ENCODE measurements at regions not wholly inside any gene's neighbourhood (a gene's known extent, or its start where the extent isn't known, plus 50 kb on each side); places are given as distances from the start of the nearest gene placed in this dataset.

DNA sequence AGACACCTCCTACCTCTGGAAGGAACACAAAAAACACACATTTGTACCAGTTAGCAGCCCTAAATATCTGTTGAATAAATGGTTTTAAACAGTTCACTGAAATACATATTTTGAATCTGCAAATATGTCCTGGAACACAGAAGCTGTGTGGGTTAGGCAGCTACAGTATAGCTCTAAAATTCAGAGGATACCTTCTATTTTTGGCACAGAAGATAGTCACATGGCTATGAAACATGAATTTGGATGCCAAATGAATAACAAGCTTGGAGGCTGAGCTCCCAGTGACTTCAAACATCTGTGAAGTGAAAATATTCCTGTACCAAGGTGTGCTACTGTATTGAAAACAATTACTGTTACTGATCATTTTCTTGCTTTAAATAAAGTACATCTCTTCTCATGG, 391.5 kb upstream of the ADGRL2 start:
- no peaks in the 10 kb centered on the region for H3K9me3 ChIP-seq (ENCODE audit: control insufficient read depth in 4 of 4, insufficient read depth in 3 of 4, low read length in 3 of 4)
- H3K9ac ChIP-seq (ENCODE audit: insufficient read depth in 1 of 2, low read length in 2 of 2), result no peak overlapping the region
- TF ChIP-seq, protein P1, sequence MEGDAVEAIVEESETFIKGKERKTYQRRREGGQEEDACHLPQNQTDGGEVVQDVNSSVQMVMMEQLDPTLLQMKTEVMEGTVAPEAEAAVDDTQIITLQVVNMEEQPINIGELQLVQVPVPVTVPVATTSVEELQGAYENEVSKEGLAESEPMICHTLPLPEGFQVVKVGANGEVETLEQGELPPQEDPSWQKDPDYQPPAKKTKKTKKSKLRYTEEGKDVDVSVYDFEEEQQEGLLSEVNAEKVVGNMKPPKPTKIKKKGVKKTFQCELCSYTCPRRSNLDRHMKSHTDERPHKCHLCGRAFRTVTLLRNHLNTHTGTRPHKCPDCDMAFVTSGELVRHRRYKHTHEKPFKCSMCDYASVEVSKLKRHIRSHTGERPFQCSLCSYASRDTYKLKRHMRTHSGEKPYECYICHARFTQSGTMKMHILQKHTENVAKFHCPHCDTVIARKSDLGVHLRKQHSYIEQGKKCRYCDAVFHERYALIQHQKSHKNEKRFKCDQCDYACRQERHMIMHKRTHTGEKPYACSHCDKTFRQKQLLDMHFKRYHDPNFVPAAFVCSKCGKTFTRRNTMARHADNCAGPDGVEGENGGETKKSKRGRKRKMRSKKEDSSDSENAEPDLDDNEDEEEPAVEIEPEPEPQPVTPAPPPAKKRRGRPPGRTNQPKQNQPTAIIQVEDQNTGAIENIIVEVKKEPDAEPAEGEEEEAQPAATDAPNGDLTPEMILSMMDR (IDR thresholded peaks at IDR 0.05; ENCODE audit: control extremely low read depth, extremely low read depth), result no peak
- no peak for ATAC-seq (ENCODE audit: insufficient read depth, low FRiP score)
- peaks cover 0 to 54% (median 12%) of the 10 kb centered on the region in 5 donors for H3K4me1 ChIP-seq (ENCODE audit: control insufficient read depth in 5 of 5, insufficient read depth in 5 of 5, low read length in 5 of 5)
- DNase-seq, result no peak
- H3K27me3 ChIP-seq (ENCODE audit: control insufficient read depth in 3 of 3, insufficient read depth in 3 of 3, low read length in 2 of 3), result no peaks in the 10 kb centered on the region
- no peaks in the 10 kb centered on the region for H3K36me3 ChIP-seq (ENCODE audit: control insufficient read depth in 4 of 4, insufficient read depth in 4 of 4, low read length in 4 of 4)
- no peak overlapping the region for H3K4me3 ChIP-seq
- peak overlapping the region in 1 of 2 donors; percentile 53 for H3K27ac ChIP-seq (ENCODE audit: low read depth in 1 of 2, low read length in 1 of 2)

DNA sequence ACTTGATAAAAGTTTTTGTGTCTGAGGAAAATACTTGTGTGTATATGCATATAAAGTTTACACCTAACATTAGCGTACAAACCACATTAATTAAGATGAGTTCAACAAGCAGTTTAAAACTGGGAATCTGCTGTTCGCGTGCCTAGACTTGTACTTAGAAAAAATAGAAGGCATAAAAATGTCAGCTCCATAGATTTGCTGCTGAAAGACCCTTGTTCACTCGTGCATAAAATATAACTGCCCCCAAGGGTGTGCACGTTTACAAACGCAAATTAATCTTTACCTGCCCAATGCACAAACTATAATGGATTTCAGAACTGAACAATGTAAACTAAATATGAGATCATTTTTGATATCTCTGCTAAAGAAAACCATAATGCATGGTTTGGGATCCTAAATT, 392.3 kb upstream of the ADGRL2 start:
- ATAC-seq (ENCODE audit: insufficient read depth, low FRiP score) (no peak), DNase-seq (no peak)
- no peaks in the 10 kb centered on the region for H3K9me3 ChIP-seq (ENCODE audit: control insufficient read depth in 4 of 4, insufficient read depth in 3 of 4, low read length in 3 of 4)
- H3K9ac ChIP-seq (ENCODE audit: insufficient read depth in 1 of 2, low read length in 2 of 2), result no peak overlapping the region
- no peaks in the 10 kb centered on the region for H3K36me3 ChIP-seq (ENCODE audit: control insufficient read depth in 4 of 4, insufficient read depth in 4 of 4, low read length in 4 of 4)
- WGBS, 2 donors, result 83 to 88% methylated on average over 6 of the region's 6 CpGs
- TF ChIP-seq, protein P1 (IDR thresholded peaks at IDR 0.05; ENCODE audit: control extremely low read depth, extremely low read depth), result no peak
- no peaks in the 10 kb centered on the region for H3K27me3 ChIP-seq (ENCODE audit: control insufficient read depth in 3 of 3, insufficient read depth in 3 of 3, low read length in 2 of 3)
- H3K4me1 ChIP-seq (ENCODE audit: control insufficient read depth in 5 of 5, insufficient read depth in 5 of 5, low read length in 5 of 5), result peaks cover 0 to 48% (median 9%) of the 10 kb centered on the region in 5 donors
- H3K4me3 ChIP-seq, result no peak overlapping the region
- H3K27ac ChIP-seq (ENCODE audit: low read depth in 1 of 2, low read length in 1 of 2), result peak overlapping the region in 1 of 2 donors; percentile 50

DNA sequence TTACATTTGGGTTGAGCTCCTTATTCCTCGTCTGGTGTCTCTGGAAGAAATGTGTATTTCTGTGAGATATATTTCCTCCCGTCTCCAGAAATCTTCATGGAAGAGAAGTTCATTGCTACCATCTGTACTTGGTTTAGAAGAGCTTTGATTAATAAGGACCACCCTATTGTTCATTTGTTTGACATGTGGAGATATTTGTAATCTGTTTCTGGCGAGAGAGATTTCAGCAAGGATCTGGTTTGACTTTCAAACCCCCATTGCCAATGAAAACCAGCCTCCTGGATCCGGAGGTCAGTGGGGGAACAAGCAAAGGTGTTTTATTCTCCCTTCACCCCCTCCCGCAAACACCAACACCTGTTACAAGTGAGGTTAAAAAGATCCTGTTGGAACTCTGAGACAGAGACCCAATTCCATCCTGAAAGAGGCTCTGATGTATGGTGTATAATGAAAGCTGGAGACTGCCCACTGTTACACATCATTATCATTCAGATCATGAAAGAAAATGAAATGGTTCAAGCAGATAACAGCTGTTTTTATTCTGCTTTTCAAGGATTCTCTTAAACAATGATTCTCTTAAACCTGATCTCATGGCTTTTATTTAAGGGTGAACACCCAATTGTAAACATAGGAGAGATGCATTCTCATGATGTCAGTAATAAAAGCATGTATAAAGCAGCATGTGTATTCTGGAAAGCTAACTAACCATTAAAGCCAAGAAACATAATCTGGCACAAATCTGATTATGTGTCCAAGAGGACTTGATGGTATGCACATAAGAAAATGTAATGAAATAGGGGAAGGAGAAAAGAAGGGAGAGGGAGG, 393.5 kb upstream of the ADGRL2 start:
- peaks cover 0 to 48% (median 8%) of the 10 kb centered on the region in 5 donors for H3K4me1 ChIP-seq (ENCODE audit: control insufficient read depth in 5 of 5, insufficient read depth in 5 of 5, low read length in 5 of 5)
- peak overlapping the region in 1 of 2 donors; percentile 33 for H3K27ac ChIP-seq (ENCODE audit: low read depth in 1 of 2, low read length in 1 of 2)
- TF ChIP-seq, protein P1 (IDR thresholded peaks at IDR 0.05; ENCODE audit: control extremely low read depth, extremely low read depth), result no peak
- H3K36me3 ChIP-seq (ENCODE audit: control insufficient read depth in 4 of 4, insufficient read depth in 4 of 4, low read length in 4 of 4), result no peaks in the 10 kb centered on the region
- 59 to 70% methylated on average over 5 of the region's 5 CpGs for WGBS, 2 donors
- no peaks in the 10 kb centered on the region for H3K27me3 ChIP-seq (ENCODE audit: control insufficient read depth in 3 of 3, insufficient read depth in 3 of 3, low read length in 2 of 3)
- H3K4me3 ChIP-seq, result no peak overlapping the region
- H3K9me3 ChIP-seq (ENCODE audit: control insufficient read depth in 4 of 4, insufficient read depth in 3 of 4, low read length in 3 of 4), result no peaks in the 10 kb centered on the region
- DNase-seq (peak; percentile 26 to 91 (median 88)), ATAC-seq (ENCODE audit: insufficient read depth, low FRiP score) (no peak)
- H3K9ac ChIP-seq (ENCODE audit: insufficient read depth in 1 of 2, low read length in 2 of 2), result no peak overlapping the region

Measured in lung (tissue), 11 donors.